Peyer's patch (tissue), 4 donors: ENCODE measurements at regions not wholly inside any gene's neighbourhood (a gene's known extent, or its start where the extent isn't known, plus 50 kb on each side); places are given as distances from the start of the nearest gene placed in this dataset.
A peak's percentile ranks its signal among the peaks of the same experiment; 100 is the strongest.

Experiments
- DNase-seq, 3 donors: peaks; one replicate each; pipeline ENCODE4 v3.0.0-alpha.2; 2017 to 2019
- H3K27ac ChIP-seq, 4 donors: fragments of 200-600 bp; sonication (generic); one replicate each; pipeline ENCODE4 v1.5.1; 2016 to 2019
- H3K27me3 ChIP-seq, 2 donors: fragments of 200-600 bp; sonication (generic); one replicate each; pipeline ENCODE4 v1.5.1; 2019
- H3K36me3 ChIP-seq, 3 donors: fragments of 200-600 bp; sonication (generic); one replicate each; pipeline ENCODE4 v1.5.1; 2016 to 2019
- H3K4me1 ChIP-seq, 4 donors: fragments of 200-600 bp; sonication (generic); one replicate each; pipeline ENCODE4 v1.5.1; 2016 to 2019
- H3K4me3 ChIP-seq, 4 donors: fragments of 200-600 bp; sonication (generic); 1 replicate in 3 of 4; 2 replicates in 1 of 4; pipeline ENCODE4 v1.5.1; 2016 to 2019; ENCODE audit warnings: mild to moderate bottlenecking in 1 of 4
- H3K9me3 ChIP-seq, 4 donors: fragments of 200-600 bp; sonication (generic); one replicate each; pipeline ENCODE4 v1.5.1; 2016 to 2019; ENCODE audit warnings: mild to moderate bottlenecking in 1 of 4
- POLR2A ChIP-seq, 2 donors: fragments of 450-650 bp; IDR thresholded peaks; one replicate each; pipeline ENCODE4 v1.5.1; 2017; ENCODE audit warnings: antibody characterized with exemption in 2 of 2, mild to moderate bottlenecking in 2 of 2, moderate library complexity in 2 of 2
- TF ChIP-seq, protein P1 (sequence below), 6 experiments: fragments of 450-650 bp in 4 of 6; fragments of 200-600 bp in 2 of 6; sonication (generic) in 1 of 6; IDR thresholded peaks; one replicate each; pipeline ENCODE4 v1.5.1; 2017 to 2019; ENCODE audit warnings: antibody characterized with exemption in 6 of 6, mild to moderate bottlenecking in 3 of 6, moderate library complexity in 1 of 6

DNA sequence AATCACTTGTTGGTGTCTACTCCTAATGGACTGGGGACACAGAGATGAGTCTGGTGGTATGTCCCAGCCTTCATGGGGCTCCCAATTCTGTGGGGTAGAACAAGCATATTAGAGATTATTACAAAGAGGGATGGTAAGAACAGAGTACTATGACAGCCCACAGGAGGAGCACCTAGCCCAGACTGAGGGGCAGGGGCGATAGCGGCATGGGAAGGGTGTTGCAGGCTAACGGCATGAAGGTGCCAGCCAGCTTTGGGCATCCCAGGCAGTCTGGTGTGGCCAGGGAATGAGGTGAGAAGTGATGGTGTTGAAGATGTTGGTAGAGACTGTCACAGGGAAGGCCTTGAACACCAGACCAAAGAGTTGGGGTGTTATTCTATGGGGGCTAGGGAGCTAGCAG lies 280.0 kb downstream of the RPS24 start:
- Histone ChIP-seq H3K27ac (peak overlapping the region in 1 of 4 donors; percentile 55), H3K9me3 (no peaks in the 10 kb centered on the region), H3K4me3 (no peak overlapping the region), H3K27me3 (no peaks in the 10 kb centered on the region), H3K4me1 (peaks cover 0 to 11% (median 0%) of the 10 kb centered on the region in 4 donors), H3K36me3 (no peaks in the 10 kb centered on the region)
- TF ChIP-seq, protein P1, sequence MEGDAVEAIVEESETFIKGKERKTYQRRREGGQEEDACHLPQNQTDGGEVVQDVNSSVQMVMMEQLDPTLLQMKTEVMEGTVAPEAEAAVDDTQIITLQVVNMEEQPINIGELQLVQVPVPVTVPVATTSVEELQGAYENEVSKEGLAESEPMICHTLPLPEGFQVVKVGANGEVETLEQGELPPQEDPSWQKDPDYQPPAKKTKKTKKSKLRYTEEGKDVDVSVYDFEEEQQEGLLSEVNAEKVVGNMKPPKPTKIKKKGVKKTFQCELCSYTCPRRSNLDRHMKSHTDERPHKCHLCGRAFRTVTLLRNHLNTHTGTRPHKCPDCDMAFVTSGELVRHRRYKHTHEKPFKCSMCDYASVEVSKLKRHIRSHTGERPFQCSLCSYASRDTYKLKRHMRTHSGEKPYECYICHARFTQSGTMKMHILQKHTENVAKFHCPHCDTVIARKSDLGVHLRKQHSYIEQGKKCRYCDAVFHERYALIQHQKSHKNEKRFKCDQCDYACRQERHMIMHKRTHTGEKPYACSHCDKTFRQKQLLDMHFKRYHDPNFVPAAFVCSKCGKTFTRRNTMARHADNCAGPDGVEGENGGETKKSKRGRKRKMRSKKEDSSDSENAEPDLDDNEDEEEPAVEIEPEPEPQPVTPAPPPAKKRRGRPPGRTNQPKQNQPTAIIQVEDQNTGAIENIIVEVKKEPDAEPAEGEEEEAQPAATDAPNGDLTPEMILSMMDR (IDR thresholded peaks at IDR 0.05), result no peak
- DNase-seq, result peak in 1 of 3 donors; percentile 27

DNA sequence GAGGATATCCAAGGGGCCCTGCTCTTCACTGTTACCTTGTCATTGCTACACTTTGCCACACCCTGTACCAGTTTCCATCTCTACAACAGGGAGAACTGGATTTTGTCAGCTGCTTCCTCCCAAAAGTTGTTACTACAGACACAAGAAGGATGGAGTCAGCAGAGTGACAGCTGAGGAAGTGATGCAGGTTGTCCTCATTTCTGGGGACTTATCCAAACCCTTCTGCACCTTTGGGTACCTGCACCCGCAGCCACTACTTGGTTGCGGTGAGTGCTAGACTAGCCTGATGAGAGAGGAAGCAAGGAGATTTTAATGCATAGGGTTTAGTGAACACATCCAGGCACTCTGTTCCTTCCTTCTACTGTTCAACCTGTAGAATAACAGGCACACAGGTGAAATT lies 281.0 kb downstream of the RPS24 start:
- Histone ChIP-seq H3K27ac (no peak overlapping the region), H3K27me3 (no peaks in the 10 kb centered on the region), H3K4me1 (peaks cover 0 to 11% (median 0%) of the 10 kb centered on the region in 4 donors), H3K36me3 (no peaks in the 10 kb centered on the region), H3K9me3 (no peaks in the 10 kb centered on the region), H3K4me3 (no peak overlapping the region)
- DNase-seq, result no peak
- TF ChIP-seq POLR2A (IDR thresholded peaks at IDR 0.05), result no peak
- TF ChIP-seq, protein P1 (IDR thresholded peaks at IDR 0.05), result no peak

GRCh38 chr10:78316451-78316931 lies 282.8 kb downstream of the RPS24 start:
- TF ChIP-seq, protein P1 (IDR thresholded peaks at IDR 0.05), result no peak
- no peak for TF ChIP-seq POLR2A (IDR thresholded peaks at IDR 0.05)
- no peaks in the 10 kb centered on the region for H3K36me3 ChIP-seq
- H3K9me3 ChIP-seq, result no peaks in the 10 kb centered on the region
- H3K27ac ChIP-seq, result peak overlapping the region in 2 of 4 donors; percentile 19 to 59
- peaks cover 0 to 11% (median 0%) of the 10 kb centered on the region in 4 donors for H3K4me1 ChIP-seq
- DNase-seq, result peak in 1 of 3 donors; percentile 39
- H3K27me3 ChIP-seq, result no peaks in the 10 kb centered on the region
- no peak overlapping the region for H3K4me3 ChIP-seq

DNA sequence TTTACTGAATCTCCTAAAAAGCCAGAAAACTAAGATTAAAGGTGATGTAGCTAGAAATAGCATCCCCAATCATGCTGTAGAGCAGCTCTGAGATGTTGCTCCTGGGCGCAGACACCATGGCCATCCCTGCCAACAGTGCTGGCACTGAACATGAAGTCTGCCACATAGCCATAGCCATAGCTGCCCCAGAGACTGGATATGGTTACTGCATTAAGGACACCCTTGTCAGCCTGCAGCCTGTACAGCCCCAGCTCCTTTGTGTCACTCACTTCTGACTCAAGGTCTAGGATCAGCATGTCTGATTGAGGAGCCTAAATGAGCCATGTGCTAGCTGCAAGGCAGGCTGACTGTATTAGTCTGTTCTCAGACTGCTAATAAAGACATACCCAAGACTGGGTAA lies 284.6 kb downstream of the RPS24 start:
- Histone ChIP-seq H3K9me3 (no peaks in the 10 kb centered on the region), H3K27ac (no peak overlapping the region), H3K27me3 (no peaks in the 10 kb centered on the region), H3K4me3 (no peak overlapping the region), H3K4me1 (peaks cover 0 to 11% (median 0%) of the 10 kb centered on the region in 4 donors), H3K36me3 (no peaks in the 10 kb centered on the region)
- TF ChIP-seq, protein P1 (IDR thresholded peaks at IDR 0.05), result no peak
- TF ChIP-seq POLR2A (IDR thresholded peaks at IDR 0.05), result no peak
- DNase-seq, result peak in 1 of 3 donors; percentile 22

- peak in 1 of 3 donors; percentile 13 for DNase-seq
- H3K27ac ChIP-seq, result no peak overlapping the region
- H3K9me3 ChIP-seq, result no peaks in the 10 kb centered on the region
- H3K4me1 ChIP-seq, result peaks cover 0 to 11% (median 0%) of the 10 kb centered on the region in 4 donors
- TF ChIP-seq, protein P1 (IDR thresholded peaks at IDR 0.05), result no peak
- no peak for TF ChIP-seq POLR2A (IDR thresholded peaks at IDR 0.05)
- H3K27me3 ChIP-seq, result no peaks in the 10 kb centered on the region
- H3K4me3 ChIP-seq, result no peak overlapping the region
- no peaks in the 10 kb centered on the region for H3K36me3 ChIP-seq
These were observed 285.7 kb downstream of the RPS24 start for GRCh38 chr10:78319371-78319770.

GRCh38 chr10:78319841-78320240 lies 286.2 kb downstream of the RPS24 start:
- no peak for DNase-seq
- TF ChIP-seq, protein P1 (IDR thresholded peaks at IDR 0.05), result no peak
- no peak overlapping the region for H3K27ac ChIP-seq

More at GRCh38 chr10:78319841-78320240, 286.2 kb downstream of the RPS24 start:
- H3K36me3 ChIP-seq, result no peaks in the 10 kb centered on the region
- H3K4me3 ChIP-seq, result no peak overlapping the region
- H3K9me3 ChIP-seq, result no peaks in the 10 kb centered on the region
- H3K4me1 ChIP-seq, result peaks cover 0 to 11% (median 0%) of the 10 kb centered on the region in 4 donors
- no peaks in the 10 kb centered on the region for H3K27me3 ChIP-seq
